ENCODE measurements at regions not wholly inside any gene's neighbourhood (a gene's known extent, or its start where the extent isn't known, plus 50 kb on each side); places are given as distances from the start of the nearest gene placed in this dataset.

GRCh38 chr2:58923869-58924268 is 682.7 kb upstream of the FANCL start:
- intact Hi-C loops (cut with micrococcal nuclease), result no loop called here
- DNase-seq, result no peak
- ATAC-seq, result no peak

GRCh38 chr2:58922245-58922644 is 681.1 kb upstream of the FANCL start:
- DNase-seq (no peak), ATAC-seq (no peak)
- intact Hi-C loops (cut with micrococcal nuclease), result no loop called here

GRCh38 chr2:58921676-58922075 is 680.6 kb upstream of the FANCL start:
- intact Hi-C loops (cut with micrococcal nuclease), result no loop called here
- no peak for DNase-seq
- ATAC-seq, result no peak

GRCh38 chr2:58920001-58920400 is 678.9 kb upstream of the FANCL start:
- intact Hi-C loops (cut with micrococcal nuclease), result no loop called here
- DNase-seq (no peak), ATAC-seq (no peak)

- DNase-seq (no peak), ATAC-seq (no peak)
- intact Hi-C loops (cut with micrococcal nuclease), result no loop called here
Observed at GRCh38 chr2:58919316-58919715, 678.2 kb upstream of the FANCL start.

- ATAC-seq (no peak), DNase-seq (no peak)
- intact Hi-C loops (cut with micrococcal nuclease), result no loop called here
Observed at GRCh38 chr2:58918141-58918540, 677.0 kb upstream of the FANCL start.

- DNase-seq (no peak), ATAC-seq (no peak)
- intact Hi-C loops (cut with micrococcal nuclease), result no loop called here
Observed at GRCh38 chr2:58917596-58917995, 676.5 kb upstream of the FANCL start.

GRCh38 chr2:58916063-58916462 is 674.9 kb upstream of the FANCL start:
- peak; percentile 67 for ATAC-seq

GRCh38 chr2:58914733-58915505 is 673.8 kb upstream of the FANCL start:
- ATAC-seq, result no peak
- intact Hi-C loops (cut with micrococcal nuclease), result no loop called here
- no peak for DNase-seq

More at GRCh38 chr2:58916063-58916462, 674.9 kb upstream of the FANCL start:
- intact Hi-C loops (cut with micrococcal nuclease), result no loop called here
- DNase-seq, result no peak

- ATAC-seq (no peak), DNase-seq (no peak)
- intact Hi-C loops (cut with micrococcal nuclease), result no loop called here
Observed at GRCh38 chr2:58913082-58913726, 672.1 kb upstream of the FANCL start.

- ATAC-seq (no peak), DNase-seq (no peak)
- intact Hi-C loops (cut with micrococcal nuclease), result no loop called here
Observed at GRCh38 chr2:58911877-58912276, 670.8 kb upstream of the FANCL start.

- no peak for DNase-seq
- intact Hi-C loops (cut with micrococcal nuclease), result no loop called here
- no peak for ATAC-seq
Observed at GRCh38 chr2:58908501-58909154, 667.5 kb upstream of the FANCL start.

- no peak for DNase-seq
- no peak for ATAC-seq
- intact Hi-C loops (cut with micrococcal nuclease), result no loop called here
Observed at GRCh38 chr2:58907644-58908043, 666.5 kb upstream of the FANCL start.

GRCh38 chr2:58906081-58906645 is 665.0 kb upstream of the FANCL start:
- no peak for DNase-seq
- no peak for ATAC-seq
- intact Hi-C loops (cut with micrococcal nuclease), result no loop called here

- ATAC-seq, result no peak
- intact Hi-C loops (cut with micrococcal nuclease), result no loop called here
- DNase-seq, result no peak
Observed at GRCh38 chr2:58904095-58904494, 663.0 kb upstream of the FANCL start.

GRCh38 chr2:58903427-58903826 is 662.3 kb upstream of the FANCL start:
- DNase-seq, result no peak
- intact Hi-C loops (cut with micrococcal nuclease), result no loop called here
- no peak for ATAC-seq

GRCh38 chr2:58900246-58901027 is 659.3 kb upstream of the FANCL start:
- intact Hi-C loops (cut with micrococcal nuclease), result no loop called here
- DNase-seq (no peak), ATAC-seq (no peak)

GRCh38 chr2:58899692-58900091 is 658.6 kb upstream of the FANCL start:
- intact Hi-C loops (cut with micrococcal nuclease), result no loop called here
- no peak for DNase-seq
- ATAC-seq, result no peak

GRCh38 chr2:58896638-58897037 is 655.5 kb upstream of the FANCL start:
- intact Hi-C loops (cut with micrococcal nuclease), result no loop called here
- ATAC-seq, result no peak
- no peak for DNase-seq
